ENCODE measurements at regions not wholly inside any gene's neighbourhood (a gene's known extent, or its start where the extent isn't known, plus 50 kb on each side); places are given as distances from the start of the nearest gene placed in this dataset.
"Not testable (repeated sequence)": the region's sequence is repeated elsewhere in the genome, so short reads cannot be mapped to it uniquely, and the experiment has no call there.

DNA sequence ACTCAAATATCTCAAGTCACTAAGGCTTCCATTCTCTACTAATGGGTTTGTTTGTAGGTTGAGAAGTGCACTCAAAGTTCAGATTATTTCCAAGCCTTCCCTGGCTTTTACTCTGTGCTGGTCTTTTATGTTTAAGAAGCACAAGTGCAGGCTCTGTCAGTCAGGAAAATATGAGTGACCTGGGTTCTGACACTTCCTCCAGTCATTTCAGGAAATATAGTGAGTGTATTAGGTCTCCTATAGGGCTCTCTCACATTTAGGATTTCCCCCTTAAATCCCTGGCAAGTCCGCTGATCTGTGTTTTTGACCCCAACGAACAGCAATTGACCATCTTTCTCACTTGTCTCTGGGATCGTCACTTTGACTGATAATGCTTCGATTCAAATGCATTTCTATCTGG lies 210.2 kb downstream of the ARPP21 start:
- DNase-seq (ENCODE audit: low spot score), result no peak

DNA sequence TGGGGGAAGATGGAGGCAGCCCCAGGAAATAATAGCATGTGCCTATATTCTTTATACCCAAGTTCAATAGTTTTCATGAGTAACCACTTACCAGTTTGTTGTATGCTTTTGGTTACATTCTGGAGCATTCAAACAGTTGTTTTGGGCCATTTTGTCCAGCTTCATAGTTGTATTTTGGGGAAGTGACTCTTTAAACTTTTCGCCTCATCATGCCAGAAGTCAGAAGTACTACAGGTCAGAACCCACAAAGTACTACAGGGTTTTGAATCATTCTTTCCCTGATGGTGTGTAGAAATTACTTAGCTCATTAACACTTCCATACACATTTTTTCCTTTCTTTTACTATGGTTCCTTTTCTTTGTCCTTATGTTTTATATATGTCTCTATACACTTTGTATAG lies 210.6 kb downstream of the ARPP21 start:
- no peak for DNase-seq (ENCODE audit: low spot score)

- DNase-seq (ENCODE audit: low spot score), result no peak
Observed at GRCh38 chr3:35857004-35857403, 217.7 kb downstream of the ARPP21 start.

DNA sequence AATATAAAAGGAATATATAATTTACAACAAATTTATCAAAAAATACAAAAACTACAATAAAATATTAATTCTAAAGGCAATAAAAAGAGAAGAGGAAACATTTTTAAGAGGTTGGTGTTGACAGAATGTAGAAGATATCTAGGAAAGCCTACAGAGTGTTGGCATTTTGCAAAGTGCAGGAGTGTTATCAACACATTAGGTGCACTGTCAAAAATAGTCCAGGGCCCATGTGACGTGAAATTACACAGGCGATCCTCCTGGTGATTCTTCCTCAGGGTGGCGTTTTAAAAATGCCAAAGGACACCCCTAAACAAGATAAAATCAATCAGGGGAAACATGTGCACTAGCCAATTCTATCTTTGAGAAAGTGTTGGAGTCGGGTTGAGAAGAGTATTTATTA lies 222.7 kb downstream of the ARPP21 start:
- DNase-seq (ENCODE audit: low spot score), result no peak

DNA sequence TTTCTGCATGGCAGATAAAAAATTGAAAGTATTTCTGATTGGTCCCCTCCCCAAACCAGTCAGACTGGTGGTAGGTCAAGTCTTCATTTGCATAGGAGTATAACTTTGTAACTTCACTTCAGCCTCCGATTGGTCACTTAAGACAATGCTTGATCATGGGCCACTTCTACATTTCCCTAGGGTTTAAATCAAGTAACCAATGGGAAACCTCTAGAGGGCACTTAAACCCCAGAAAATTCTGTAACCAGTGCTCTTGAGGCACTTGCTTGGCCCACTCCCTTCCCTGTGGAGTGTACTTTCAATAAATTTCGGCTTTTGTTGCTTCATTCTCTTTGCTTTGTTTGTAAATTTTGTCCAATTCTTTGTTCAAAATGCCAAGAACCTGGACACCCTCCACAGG lies 225.5 kb downstream of the ARPP21 start:
- DNase-seq (ENCODE audit: low spot score), result no peak

DNA sequence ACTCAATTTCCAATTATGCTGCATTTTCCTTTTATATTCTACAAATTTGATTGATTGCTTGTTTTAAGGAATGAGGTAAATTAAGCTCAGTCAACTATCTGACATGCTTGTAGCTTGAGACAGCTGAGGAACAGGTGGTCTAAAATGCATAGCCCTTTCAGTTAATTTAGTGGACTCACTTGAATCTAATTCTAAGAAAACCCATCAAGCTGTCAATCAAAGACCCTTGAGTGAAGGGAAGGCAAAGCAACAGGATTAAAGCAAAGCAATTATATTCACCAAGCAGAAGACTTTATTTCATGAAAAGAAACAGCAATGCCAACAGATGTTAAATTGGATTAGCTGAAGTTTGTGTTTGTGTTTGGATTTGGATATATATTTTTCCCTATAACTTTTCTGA lies 228.5 kb downstream of the ARPP21 start:
- DNase-seq (ENCODE audit: low spot score), result no peak

DNA sequence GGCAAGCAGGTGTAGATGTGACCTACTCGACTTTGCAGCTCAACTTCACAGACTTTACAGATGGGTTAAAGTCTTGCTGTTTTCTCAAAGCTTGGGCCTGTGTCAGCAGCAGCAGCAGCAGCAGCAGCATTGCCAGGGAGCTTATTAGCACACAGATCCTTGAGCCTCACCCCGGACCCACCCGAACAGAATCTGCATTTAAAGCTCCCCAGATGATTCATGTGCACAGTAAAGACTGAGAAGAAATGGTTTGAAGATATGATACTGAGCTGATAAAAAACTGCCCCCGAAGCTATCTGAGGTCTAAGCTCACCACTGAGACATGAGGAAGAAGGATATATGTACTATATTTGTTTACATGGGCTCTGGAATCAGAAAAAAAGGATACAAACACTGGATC lies 231.7 kb downstream of the ARPP21 start:
- no peak for DNase-seq (ENCODE audit: low spot score)

GRCh38 chr3:35883929-35884328 lies 244.6 kb downstream of the ARPP21 start:
- DNase-seq (ENCODE audit: low spot score), result no peak

- no peak for DNase-seq (ENCODE audit: low spot score)
Observed at GRCh38 chr3:35894735-35895134, 255.4 kb downstream of the ARPP21 start.

DNA sequence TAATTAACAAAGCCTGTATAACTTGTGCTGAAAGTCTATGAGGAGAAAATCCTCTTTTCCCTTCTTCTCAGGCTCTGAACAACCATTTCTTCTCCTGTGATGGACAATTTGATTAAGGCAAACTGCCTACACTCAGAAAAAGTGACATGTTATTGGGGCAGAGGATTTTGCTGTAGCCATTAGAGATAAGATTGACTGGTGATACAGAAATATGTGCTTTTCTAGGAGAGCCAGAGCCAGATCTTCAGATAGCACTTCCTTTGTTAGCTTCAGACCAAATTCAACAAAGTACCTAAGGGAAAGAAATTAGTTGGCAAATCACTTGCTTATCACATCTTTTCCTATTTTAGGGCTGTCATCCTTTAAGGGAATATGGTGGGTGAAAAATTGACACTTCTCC lies 259.9 kb downstream of the ARPP21 start:
- DNase-seq (ENCODE audit: low spot score), result no peak

- DNase-seq (ENCODE audit: low spot score), result no peak
Observed at GRCh38 chr3:35900079-35900478, 260.8 kb downstream of the ARPP21 start.

- peak; percentile 12 for DNase-seq (ENCODE audit: low spot score)
Observed at GRCh38 chr3:35908366-35909232, 269.3 kb downstream of the ARPP21 start.

DNA sequence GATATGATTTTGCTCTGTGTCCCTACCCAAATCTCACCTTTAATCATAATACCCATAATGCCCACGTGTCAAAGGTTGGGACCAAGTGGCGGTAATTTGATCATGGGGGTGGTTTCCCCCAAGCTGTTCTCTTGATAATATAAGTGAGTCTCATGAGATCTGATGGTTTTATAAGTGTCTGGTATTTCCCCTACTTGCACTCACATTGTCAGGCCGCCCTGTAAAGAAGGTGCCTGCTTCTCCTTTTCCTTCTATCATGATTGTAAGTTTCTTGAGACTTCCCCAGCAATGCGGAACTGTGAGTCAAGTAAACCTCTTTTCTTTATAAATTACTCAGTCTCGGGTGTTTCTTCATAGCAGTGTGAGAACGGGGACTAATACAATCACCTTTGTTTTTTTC lies 279.8 kb downstream of the ARPP21 start:
- DNase-seq (ENCODE audit: low spot score), result no peak

DNA sequence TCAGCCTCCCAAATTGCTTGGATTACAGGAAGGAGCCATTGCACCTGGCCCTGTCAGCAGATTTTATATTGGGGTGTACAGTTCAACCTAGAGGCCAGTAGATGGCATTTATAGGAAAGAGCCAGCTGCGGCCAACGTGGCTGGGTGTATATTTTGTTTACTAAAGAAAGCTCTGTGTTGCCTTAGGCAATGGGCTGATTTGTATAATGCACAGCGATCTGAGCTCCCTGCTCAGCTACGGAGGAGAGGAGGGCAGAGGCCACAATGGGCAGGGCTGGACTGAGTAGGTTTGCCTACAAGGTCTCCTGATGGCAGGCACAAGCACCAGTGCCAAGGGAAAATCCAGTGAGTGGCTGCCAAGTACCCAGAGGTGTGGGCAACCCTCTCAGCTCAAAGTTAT lies 282.4 kb downstream of the ARPP21 start:
- DNase-seq (ENCODE audit: low spot score), result no peak

DNA sequence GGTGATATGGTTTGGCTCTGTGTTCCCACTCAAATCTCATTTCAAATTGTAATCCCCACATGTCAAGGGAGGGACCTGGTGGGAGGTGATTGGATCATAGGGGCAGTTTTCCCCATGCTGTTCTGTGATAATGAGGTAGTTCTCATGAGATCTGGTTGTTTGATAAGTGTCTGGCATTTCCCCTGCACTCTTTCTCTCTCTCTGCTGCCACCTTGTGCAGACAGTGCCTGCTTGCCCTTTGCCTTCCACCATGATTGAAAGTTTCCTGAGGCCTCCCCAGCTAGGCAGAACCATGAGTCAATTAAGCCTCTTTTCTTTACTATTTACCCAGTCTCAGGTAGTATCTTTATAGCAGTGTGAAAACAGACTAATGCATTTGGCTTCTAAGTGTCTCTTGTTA lies 284.7 kb downstream of the ARPP21 start:
- not testable (repeated sequence) for DNase-seq (ENCODE audit: low spot score)

DNA sequence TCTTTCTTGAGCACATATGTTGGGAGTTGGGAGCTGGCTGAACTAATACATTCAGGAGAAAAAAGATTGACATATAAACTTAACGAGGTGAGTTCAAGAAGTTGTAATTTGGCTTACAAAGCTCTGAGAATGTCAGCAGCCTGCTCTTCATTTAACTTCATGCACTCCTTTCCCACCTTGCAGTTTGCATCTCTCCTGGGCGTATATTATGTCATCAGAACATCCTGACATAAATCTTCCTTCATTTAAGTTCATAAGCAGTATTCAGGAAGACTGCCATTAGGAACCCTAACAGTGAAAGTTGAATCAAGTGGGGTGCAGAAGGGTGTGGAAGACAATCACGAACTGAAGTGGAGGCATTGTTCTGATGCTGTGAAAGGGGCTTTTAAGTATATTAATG lies 288.1 kb downstream of the ARPP21 start:
- DNase-seq (ENCODE audit: low spot score), result no peak

GRCh38 chr3:35929158-35929557 lies 289.8 kb downstream of the ARPP21 start:
- no peak for DNase-seq (ENCODE audit: low spot score)

DNA sequence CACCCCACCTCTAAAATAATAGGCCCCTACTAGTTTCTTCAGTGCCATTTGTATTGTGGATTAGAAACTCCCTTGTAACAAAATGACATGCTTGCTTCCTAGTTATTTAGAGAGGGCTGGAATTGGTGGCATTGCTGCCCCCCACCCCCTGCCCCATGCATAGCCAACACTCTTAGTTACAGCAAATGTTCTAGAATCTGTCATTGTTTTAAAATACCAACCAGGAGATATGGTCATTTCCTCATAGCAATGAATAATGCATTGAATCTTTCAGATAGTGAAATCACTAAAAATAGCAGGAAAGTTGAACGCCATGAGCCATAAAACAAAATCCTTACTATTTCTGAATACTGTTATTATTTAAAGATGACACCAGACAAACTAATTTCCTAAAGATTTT lies 292.5 kb downstream of the ARPP21 start:
- no peak for DNase-seq (ENCODE audit: low spot score)

GRCh38 chr3:35932995-35933394 lies 293.7 kb downstream of the ARPP21 start:
- DNase-seq (ENCODE audit: low spot score), result no peak

DNA sequence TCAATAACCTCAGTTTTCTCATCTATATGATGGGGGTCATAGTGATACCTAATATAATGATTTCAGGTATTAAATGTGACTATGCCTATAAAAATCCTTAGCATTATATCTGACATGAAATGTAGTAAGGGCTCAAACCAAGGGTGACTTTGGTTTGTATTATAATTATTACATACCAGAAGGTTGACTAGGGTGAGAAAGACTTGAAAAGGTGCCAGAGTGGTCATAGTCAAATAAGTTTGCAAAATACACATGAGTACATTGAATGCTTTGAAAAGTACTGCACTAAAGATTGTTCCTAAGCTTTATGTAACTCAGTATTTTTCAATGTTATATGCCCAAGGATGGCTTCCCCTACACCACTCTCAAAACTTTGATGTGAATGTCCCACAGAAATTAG lies 297.2 kb downstream of the ARPP21 start:
- DNase-seq (ENCODE audit: low spot score), result no peak

DNA sequence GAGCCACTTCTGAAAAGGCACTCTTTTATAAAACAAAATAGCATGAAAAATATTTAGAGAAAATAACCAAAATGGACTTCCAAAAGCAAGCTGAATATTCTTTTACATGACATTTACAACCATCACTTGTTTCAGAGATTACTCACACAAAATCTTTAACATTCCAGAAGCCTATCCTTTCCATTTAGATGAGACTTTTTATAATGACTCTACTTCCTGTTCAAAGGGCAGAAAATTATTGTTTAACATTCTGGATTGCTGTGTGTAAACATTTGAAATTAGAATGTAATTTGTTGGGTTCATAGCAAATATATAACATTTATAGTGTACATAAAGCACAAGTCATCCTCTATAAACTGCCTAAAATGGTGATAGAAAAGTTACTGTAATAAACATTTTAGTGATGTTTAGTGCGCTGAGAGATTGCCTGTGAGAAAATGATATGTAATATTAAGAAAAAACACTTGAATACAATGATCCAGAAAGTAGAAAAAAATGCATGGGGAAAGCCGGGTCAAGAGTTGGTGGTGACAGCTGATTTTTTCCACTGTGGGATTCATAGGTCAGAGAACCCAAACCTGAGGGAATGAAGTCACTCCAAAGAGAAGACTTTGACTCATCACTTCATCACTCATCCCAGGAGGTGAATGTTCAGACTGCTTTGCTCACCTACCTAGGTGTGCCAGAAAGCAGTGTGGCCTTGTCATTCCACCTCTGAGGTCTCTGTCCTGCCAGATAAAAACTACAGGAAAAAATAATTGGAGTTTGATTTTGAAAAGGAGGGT lies 305.8 kb downstream of the ARPP21 start:
- no peak for DNase-seq (ENCODE audit: low spot score)

- no peak for DNase-seq (ENCODE audit: low spot score)
Observed at GRCh38 chr3:35946121-35946853, 307.0 kb downstream of the ARPP21 start.
